HT1080 (cell line): ENCODE measurements at regions not wholly inside any gene's neighbourhood (a gene's known extent, or its start where the extent isn't known, plus 50 kb on each side); places are given as distances from the start of the nearest gene placed in this dataset.
"Not testable (repeated sequence)": the region's sequence is repeated elsewhere in the genome, so short reads cannot be mapped to it uniquely, and the experiment has no call there.

Experiments used
- DNase-seq: peaks from one replicate; pipeline ENCODE4 v3.0.0-alpha.2; 2015; ENCODE audit warnings: low read depth

GRCh38 chr6:67127041-67127440 is 1420.0 kb upstream of the EYS start:
- DNase-seq = no peak

- DNase-seq = no peak
Observed at GRCh38 chr6:67121115-67121514, 1414.1 kb upstream of the EYS start.

- no peak for DNase-seq
Observed at GRCh38 chr6:67112120-67112519, 1405.1 kb upstream of the EYS start.

GRCh38 chr6:67102743-67103142 is 1395.7 kb upstream of the EYS start:
- no peak for DNase-seq

GRCh38 chr6:67095618-67096226 is 1388.7 kb upstream of the EYS start:
- DNase-seq = not testable (repeated sequence)

- no peak for DNase-seq
Observed at GRCh38 chr6:67094431-67094946, 1387.5 kb upstream of the EYS start.

- DNase-seq = no peak
Observed at GRCh38 chr6:67073938-67074337, 1366.9 kb upstream of the EYS start.

- no peak for DNase-seq
Observed at GRCh38 chr6:67068781-67069180, 1361.8 kb upstream of the EYS start.

GRCh38 chr6:67064323-67064722 is 1357.3 kb upstream of the EYS start:
- DNase-seq = no peak

GRCh38 chr6:67047996-67048395 is 1341.0 kb upstream of the EYS start:
- no peak for DNase-seq

GRCh38 chr6:67045076-67045475 is 1338.0 kb upstream of the EYS start:
- DNase-seq = no peak

- DNase-seq = no peak
Observed at GRCh38 chr6:67031451-67031850, 1324.4 kb upstream of the EYS start.

GRCh38 chr6:67030861-67031260 is 1323.8 kb upstream of the EYS start:
- no peak for DNase-seq

- no peak for DNase-seq
Observed at GRCh38 chr6:67016921-67017460, 1310.0 kb upstream of the EYS start.

- no peak for DNase-seq
Observed at GRCh38 chr6:67011441-67011840, 1304.4 kb upstream of the EYS start.

GRCh38 chr6:67009818-67010217 is 1302.8 kb upstream of the EYS start:
- DNase-seq = no peak

- DNase-seq = no peak
Observed at GRCh38 chr6:67003844-67004243, 1296.8 kb upstream of the EYS start.

- DNase-seq = no peak
Observed at GRCh38 chr6:67000121-67000520, 1293.1 kb upstream of the EYS start.

- not testable (repeated sequence) for DNase-seq
Observed at GRCh38 chr6:66997579-66997978, 1290.6 kb upstream of the EYS start.

- no peak for DNase-seq
Observed at GRCh38 chr6:66995669-66996068, 1288.6 kb upstream of the EYS start.

GRCh38 chr6:66993708-66994107 is 1286.7 kb upstream of the EYS start:
- peak; percentile 20 for DNase-seq

GRCh38 chr6:66993272-66993671 is 1286.2 kb upstream of the EYS start:
- peak; percentile 34 for DNase-seq

GRCh38 chr6:66992660-66993059 is 1285.6 kb upstream of the EYS start:
- DNase-seq = no peak
